Lower lobe of right lung (tissue), 2 donors: ENCODE measurements at regions not wholly inside any gene's neighbourhood (a gene's known extent, or its start where the extent isn't known, plus 50 kb on each side); places are given as distances from the start of the nearest gene placed in this dataset.

Experiments used
- ATAC-seq, 2 donors: fragments of 200-7000 bp; cut with Tn5 transposase; one replicate each; pipeline ENCODE4 v1.9.1; 2020 to 2022; ENCODE audit warnings: mild to moderate bottlenecking in 2 of 2, moderate library complexity in 2 of 2
- DNase-seq: peaks from one replicate; pipeline ENCODE4 v3.0.0-alpha.2; 2020
- H3K27ac ChIP-seq: fragments of 200-600 bp; one replicate; pipeline ENCODE4 v1.8.0; 2022
- H3K27me3 ChIP-seq: fragments of 200-600 bp; one replicate; pipeline ENCODE4 v1.8.0; 2022; ENCODE audit warnings: low read depth
- H3K36me3 ChIP-seq: fragments of 200-600 bp; one replicate; pipeline ENCODE4 v1.8.0; 2022; ENCODE audit warnings: mild to moderate bottlenecking
- H3K4me1 ChIP-seq: fragments of 200-600 bp; one replicate; pipeline ENCODE4 v1.8.0; 2022
- H3K4me3 ChIP-seq: fragments of 200-600 bp; one replicate; pipeline ENCODE4 v1.8.0; 2022; ENCODE audit warnings: mild to moderate bottlenecking
- H3K9me3 ChIP-seq: fragments of 200-600 bp; one replicate; pipeline ENCODE4 v1.8.0; 2022
- intact Hi-C: fragments of 100-400 bp; cut with DNase I; formaldehyde crosslinking; loops from one replicate; pipeline ENCODE4 v1.11.0; 2022
- TF ChIP-seq, protein P1 (sequence below): fragments of 200-600 bp; IDR thresholded peaks from one replicate; pipeline ENCODE4 v1.8.0; 2022; ENCODE audit warnings: antibody characterized with exemption, mild to moderate bottlenecking
- donor health status: DM: no; HTN: yes; CAD: no; lungs with severe emphysema.

DNA sequence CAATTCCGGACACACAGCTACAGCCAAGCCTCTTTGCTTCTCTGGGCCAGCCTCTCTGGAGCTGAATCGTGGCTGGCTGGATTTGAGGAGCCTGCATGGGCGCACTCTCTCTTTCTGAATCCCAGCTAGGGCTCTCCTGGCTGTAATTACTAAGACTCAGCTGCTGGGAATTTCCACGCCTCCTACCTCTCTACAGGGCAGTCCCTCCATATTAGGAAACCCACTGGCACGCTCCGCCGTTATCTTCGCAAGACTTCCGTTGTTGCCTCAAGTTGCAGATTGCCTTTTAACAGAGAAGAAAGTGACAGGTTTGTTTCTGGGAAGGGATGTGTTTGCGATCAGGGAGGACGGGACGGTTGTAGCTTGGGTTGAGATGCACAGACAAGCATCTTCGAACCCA, 188.4 kb upstream of the NLRP1 start:
- TF ChIP-seq, protein P1, sequence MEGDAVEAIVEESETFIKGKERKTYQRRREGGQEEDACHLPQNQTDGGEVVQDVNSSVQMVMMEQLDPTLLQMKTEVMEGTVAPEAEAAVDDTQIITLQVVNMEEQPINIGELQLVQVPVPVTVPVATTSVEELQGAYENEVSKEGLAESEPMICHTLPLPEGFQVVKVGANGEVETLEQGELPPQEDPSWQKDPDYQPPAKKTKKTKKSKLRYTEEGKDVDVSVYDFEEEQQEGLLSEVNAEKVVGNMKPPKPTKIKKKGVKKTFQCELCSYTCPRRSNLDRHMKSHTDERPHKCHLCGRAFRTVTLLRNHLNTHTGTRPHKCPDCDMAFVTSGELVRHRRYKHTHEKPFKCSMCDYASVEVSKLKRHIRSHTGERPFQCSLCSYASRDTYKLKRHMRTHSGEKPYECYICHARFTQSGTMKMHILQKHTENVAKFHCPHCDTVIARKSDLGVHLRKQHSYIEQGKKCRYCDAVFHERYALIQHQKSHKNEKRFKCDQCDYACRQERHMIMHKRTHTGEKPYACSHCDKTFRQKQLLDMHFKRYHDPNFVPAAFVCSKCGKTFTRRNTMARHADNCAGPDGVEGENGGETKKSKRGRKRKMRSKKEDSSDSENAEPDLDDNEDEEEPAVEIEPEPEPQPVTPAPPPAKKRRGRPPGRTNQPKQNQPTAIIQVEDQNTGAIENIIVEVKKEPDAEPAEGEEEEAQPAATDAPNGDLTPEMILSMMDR: no peak
- intact Hi-C loops: no loop called here
- Histone ChIP-seq H3K9me3 (no peaks in the 10 kb centered on the region), H3K27me3 (peaks cover 29% of the 10 kb centered on the region), H3K27ac (no peak overlapping the region), H3K36me3 (no peaks in the 10 kb centered on the region), H3K4me3 (no peak overlapping the region), H3K4me1 (no peaks in the 10 kb centered on the region)
- ATAC-seq (no peak), DNase-seq (no peak)

DNA sequence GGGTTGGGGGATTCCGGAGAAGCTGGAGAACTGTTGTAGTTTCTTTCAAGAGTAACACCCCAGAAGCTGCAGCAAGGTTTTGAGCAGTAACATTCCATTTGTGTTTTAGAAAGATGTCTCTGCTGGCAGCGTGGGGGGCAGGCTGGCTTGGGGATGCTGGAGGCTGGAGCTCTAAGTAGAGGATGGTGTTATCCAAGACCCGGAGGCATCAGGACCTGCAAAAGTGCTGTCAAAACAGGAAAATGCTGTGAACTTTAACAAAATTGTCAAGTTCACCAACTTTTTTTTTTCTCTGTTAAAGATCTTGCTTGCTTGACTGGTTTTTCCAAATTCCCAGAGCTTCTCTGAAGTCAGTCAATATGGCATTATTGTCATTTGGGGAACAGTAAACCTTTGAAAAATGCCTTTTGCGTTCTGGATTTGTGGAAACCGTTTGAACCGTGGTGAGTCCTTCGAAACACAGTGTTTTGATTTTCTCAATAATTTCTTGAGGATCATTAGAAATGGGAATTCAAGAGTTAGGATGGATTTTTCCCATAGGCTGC, 189.6 kb upstream of the NLRP1 start:
- Histone ChIP-seq H3K4me3 (no peak overlapping the region), H3K4me1 (no peaks in the 10 kb centered on the region), H3K27ac (no peak overlapping the region), H3K9me3 (no peaks in the 10 kb centered on the region), H3K27me3 (peaks cover 24% of the 10 kb centered on the region), H3K36me3 (no peaks in the 10 kb centered on the region)
- intact Hi-C loops: no loop called here
- DNase-seq: no peak
- TF ChIP-seq, protein P1: no peak
- ATAC-seq: no peak

DNA sequence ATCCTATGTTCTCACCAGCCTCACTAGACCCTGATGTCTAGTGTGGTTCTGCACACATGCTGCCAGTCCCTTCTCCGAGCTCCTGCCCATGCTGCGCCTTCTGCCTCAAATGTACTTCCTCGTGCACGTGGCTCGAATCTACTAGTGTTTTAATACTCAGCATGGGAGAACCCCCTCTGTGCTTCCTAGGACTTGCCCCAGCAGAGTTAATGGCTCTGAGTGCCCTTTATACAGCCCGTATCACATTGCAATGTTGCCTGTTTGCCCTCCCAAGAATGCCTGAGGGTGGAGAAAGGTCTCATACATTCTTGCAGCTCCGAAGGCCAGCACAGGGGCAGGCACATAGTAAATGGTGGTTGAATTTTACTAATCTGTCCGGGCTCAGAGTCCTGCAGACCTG, 190.8 kb upstream of the NLRP1 start:
- DNase-seq (no peak), ATAC-seq (no peak)
- H3K4me1 ChIP-seq: no peaks in the 10 kb centered on the region
- H3K4me3 ChIP-seq: no peak overlapping the region
- intact Hi-C loops: no loop called here
- H3K9me3 ChIP-seq: no peaks in the 10 kb centered on the region
- no peaks in the 10 kb centered on the region for H3K36me3 ChIP-seq
- no peak overlapping the region for H3K27ac ChIP-seq
- peaks cover 14% of the 10 kb centered on the region for H3K27me3 ChIP-seq
- TF ChIP-seq, protein P1: no peak

DNA sequence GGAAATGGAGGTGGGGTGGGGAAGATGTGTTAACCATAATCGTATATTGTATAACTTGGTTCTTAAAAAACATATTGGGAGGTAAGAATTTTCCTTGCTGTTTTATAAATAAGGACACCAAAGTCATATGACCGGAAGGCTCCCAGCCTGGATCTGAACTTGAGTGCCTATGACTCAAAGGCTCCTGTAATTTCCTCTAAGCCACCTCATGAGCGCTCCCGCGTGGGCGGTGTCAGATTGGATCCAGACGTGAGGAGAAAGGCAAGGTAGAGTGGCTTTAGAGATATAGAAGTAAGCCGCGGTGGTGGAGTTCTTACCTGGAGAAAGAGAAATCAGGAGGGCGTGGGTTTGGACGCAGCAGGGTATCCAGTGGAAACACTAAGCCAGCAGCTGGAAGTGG, 196.2 kb upstream of the NLRP1 start:
- no peak overlapping the region for H3K4me3 ChIP-seq
- H3K27me3 ChIP-seq: no peaks in the 10 kb centered on the region
- TF ChIP-seq, protein P1: no peak
- intact Hi-C loops: no loop called here
- no peaks in the 10 kb centered on the region for H3K36me3 ChIP-seq
- ATAC-seq (no peak), DNase-seq (no peak)
- no peaks in the 10 kb centered on the region for H3K9me3 ChIP-seq
- no peaks in the 10 kb centered on the region for H3K4me1 ChIP-seq
- H3K27ac ChIP-seq: no peak overlapping the region

DNA sequence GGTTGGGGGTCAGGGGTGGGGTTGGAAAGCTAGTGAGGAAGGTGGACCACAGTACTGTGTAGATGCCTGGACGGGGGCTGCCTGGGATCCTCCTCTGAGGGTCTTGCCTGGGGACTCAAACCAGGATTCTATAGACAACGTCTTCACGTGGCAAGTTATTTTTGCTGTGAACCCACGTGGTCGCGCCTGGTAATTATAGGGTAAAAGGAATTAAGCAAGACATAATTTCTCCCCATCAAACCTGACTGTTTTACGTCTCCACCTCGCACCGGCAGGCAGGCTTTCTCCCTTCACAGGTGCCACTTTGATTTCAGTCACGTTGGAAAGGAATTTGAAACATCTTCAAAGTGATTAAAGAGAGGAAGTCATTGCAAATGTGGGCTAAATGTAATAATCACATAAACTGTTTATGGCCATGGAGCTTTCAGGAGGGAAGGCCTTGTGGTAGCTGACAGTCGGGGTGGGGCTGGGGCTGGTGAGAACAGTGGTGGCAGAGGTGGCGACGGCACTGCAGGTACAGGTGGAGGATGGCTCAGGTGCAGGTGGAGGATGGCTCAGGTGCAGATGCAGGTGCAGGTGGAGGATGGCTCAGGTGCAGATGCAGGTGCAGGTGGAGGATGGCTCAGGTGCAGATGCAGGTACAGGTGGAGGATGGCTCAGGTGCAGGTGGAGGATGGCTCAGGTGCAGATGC, 197.1 kb upstream of the NLRP1 start:
- H3K4me3 ChIP-seq: no peak overlapping the region
- TF ChIP-seq, protein P1: no peak
- no peaks in the 10 kb centered on the region for H3K27me3 ChIP-seq
- DNase-seq (no peak), ATAC-seq (no peak)
- no peak overlapping the region for H3K27ac ChIP-seq
- H3K4me1 ChIP-seq: no peaks in the 10 kb centered on the region
- no peaks in the 10 kb centered on the region for H3K36me3 ChIP-seq
- no peaks in the 10 kb centered on the region for H3K9me3 ChIP-seq
- intact Hi-C loops: no loop called here
